ENCODE measurements at regions not wholly inside any gene's neighbourhood (a gene's known extent, or its start where the extent isn't known, plus 50 kb on each side); places are given as distances from the start of the nearest gene placed in this dataset.

GRCh38 chr2:8570637-8571036 lies 111.2 kb upstream of the ID2 start:
- Histone ChIP-seq H3K27me3 (ENCODE audit: insufficient read depth, low read length) (no peaks in the 10 kb centered on the region), H3K36me3 (ENCODE audit: insufficient read depth, low read length) (no peaks in the 10 kb centered on the region), H3K9me3 (ENCODE audit: low read length) (no peaks in the 10 kb centered on the region), H3K4me1 (ENCODE audit: insufficient read depth, low read length) (peaks cover 3% of the 10 kb centered on the region), H2AFZ (ENCODE audit: low read depth, low read length) (no peak overlapping the region), H3K4me3 (ENCODE audit: low read length) (no peak overlapping the region)

GRCh38 chr2:8571301-8571791 lies 110.5 kb upstream of the ID2 start:
- no peak overlapping the region for H2AFZ ChIP-seq (ENCODE audit: low read depth, low read length)
- H3K4me1 ChIP-seq (ENCODE audit: insufficient read depth, low read length): peaks cover 3% of the 10 kb centered on the region

GRCh38 chr2:8571792-8572499 lies 109.9 kb upstream of the ID2 start:
- Histone ChIP-seq H3K4me3 (ENCODE audit: low read length) (no peak overlapping the region), H3K4me1 (ENCODE audit: insufficient read depth, low read length) (peaks cover 3% of the 10 kb centered on the region), H3K9me3 (ENCODE audit: low read length) (no peaks in the 10 kb centered on the region), H3K36me3 (ENCODE audit: insufficient read depth, low read length) (no peaks in the 10 kb centered on the region), H3K27me3 (ENCODE audit: insufficient read depth, low read length) (no peaks in the 10 kb centered on the region), H2AFZ (ENCODE audit: low read depth, low read length) (no peak overlapping the region)

More at GRCh38 chr2:8571301-8571791, 110.5 kb upstream of the ID2 start:
- no peak overlapping the region for H3K4me3 ChIP-seq (ENCODE audit: low read length)
- no peaks in the 10 kb centered on the region for H3K27me3 ChIP-seq (ENCODE audit: insufficient read depth, low read length)
- no peaks in the 10 kb centered on the region for H3K36me3 ChIP-seq (ENCODE audit: insufficient read depth, low read length)
- H3K9me3 ChIP-seq (ENCODE audit: low read length): no peaks in the 10 kb centered on the region

DNA sequence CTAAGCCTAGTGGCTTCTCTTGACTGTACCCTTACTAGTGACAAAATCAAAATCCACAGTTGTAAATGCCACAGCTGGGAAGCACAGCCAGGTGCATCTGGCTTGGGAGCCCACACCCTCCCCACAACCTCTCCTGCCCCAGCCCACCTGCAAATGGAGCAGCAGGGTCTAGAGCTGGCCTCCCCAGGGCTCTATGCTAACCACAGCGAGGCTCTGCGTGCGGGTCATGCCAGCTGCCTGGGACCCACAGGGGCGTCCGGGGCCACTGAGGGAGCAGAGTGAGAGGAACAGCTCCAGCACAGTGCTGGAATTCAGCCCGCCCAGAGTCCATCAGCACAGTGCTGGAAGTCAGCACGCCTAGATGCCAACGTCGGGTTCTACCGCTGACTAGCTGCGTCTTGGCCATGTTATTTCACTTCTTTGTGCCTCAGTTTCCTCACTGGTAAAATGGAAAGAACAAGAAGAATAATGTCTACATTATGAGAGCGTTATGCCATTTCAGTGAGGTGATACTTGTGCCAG lies 109.1 kb upstream of the ID2 start:
- Histone ChIP-seq H3K9me3 (ENCODE audit: low read length) (no peaks in the 10 kb centered on the region), H2AFZ (ENCODE audit: low read depth, low read length) (no peak overlapping the region), H3K36me3 (ENCODE audit: insufficient read depth, low read length) (no peaks in the 10 kb centered on the region), H3K4me3 (ENCODE audit: low read length) (no peak overlapping the region), H3K4me1 (ENCODE audit: insufficient read depth, low read length) (peaks cover 3% of the 10 kb centered on the region), H3K27me3 (ENCODE audit: insufficient read depth, low read length) (no peaks in the 10 kb centered on the region)

GRCh38 chr2:8573234-8573941 lies 108.5 kb upstream of the ID2 start:
- no peaks in the 10 kb centered on the region for H3K9me3 ChIP-seq (ENCODE audit: low read length)
- no peak overlapping the region for H3K4me3 ChIP-seq (ENCODE audit: low read length)
- peaks cover 3% of the 10 kb centered on the region for H3K4me1 ChIP-seq (ENCODE audit: insufficient read depth, low read length)
- no peaks in the 10 kb centered on the region for H3K27me3 ChIP-seq (ENCODE audit: insufficient read depth, low read length)
- H3K36me3 ChIP-seq (ENCODE audit: insufficient read depth, low read length): no peaks in the 10 kb centered on the region
- no peak overlapping the region for H2AFZ ChIP-seq (ENCODE audit: low read depth, low read length)

DNA sequence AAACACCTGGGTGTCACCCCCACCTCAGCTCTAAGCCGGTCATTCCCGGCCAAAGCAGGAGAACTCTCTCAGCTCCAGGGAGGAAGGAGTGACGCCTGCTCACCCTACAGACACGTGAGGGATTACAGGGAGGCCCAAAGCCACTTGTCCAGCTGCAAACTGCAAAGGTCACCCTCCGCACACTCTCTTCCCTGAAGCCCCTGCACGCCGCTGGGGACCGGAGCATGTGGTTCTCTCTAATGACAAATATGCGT lies 108.0 kb upstream of the ID2 start:
- Histone ChIP-seq H3K27me3 (ENCODE audit: insufficient read depth, low read length) (no peaks in the 10 kb centered on the region), H3K4me3 (ENCODE audit: low read length) (no peak overlapping the region), H3K36me3 (ENCODE audit: insufficient read depth, low read length) (no peaks in the 10 kb centered on the region), H2AFZ (ENCODE audit: low read depth, low read length) (no peak overlapping the region), H3K4me1 (ENCODE audit: insufficient read depth, low read length) (peaks cover 3% of the 10 kb centered on the region), H3K9me3 (ENCODE audit: low read length) (no peaks in the 10 kb centered on the region)

DNA sequence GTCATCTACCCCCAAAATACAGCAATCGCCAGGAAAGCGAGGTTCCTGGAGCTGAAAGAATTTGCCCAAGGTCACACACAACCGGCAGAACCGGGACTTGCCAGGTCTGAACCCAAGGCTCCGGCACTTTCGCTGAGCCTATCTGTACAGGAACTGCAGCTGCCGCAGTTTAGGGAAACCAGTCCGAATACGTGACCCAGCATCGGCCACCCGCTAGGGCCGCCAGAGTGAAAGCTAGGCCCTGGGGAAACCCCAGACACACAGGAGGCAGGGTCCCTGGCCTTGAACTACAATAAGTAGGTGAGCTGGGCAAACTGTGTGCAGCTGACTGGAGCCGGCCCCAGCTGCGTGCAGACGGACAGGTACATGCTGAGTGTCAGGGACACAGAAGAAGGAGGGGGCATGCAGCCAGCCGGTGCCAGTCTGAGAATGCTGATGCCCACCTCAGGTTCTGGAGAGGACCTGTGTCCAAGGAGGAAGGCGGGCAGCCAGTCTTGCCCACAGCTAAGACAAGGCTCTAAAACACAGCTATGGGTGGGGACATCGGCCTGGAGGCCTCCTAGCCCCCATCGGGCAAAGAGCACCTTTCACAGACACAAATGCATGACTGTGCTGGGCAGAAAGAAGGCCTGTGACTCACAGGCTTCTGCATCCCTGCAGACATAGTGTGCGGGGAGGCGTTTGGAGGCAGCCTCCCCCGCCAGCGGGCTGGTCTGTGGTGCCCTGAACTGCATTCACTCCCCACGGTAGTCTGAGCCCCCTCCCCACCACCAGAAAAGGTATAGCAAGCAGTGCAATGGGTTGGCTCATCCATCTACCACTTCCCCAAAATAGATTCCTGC lies 107.4 kb upstream of the ID2 start:
- Histone ChIP-seq H3K9me3 (ENCODE audit: low read length) (no peaks in the 10 kb centered on the region), H3K4me1 (ENCODE audit: insufficient read depth, low read length) (peaks cover 3% of the 10 kb centered on the region), H3K27me3 (ENCODE audit: insufficient read depth, low read length) (no peaks in the 10 kb centered on the region), H3K4me3 (ENCODE audit: low read length) (no peak overlapping the region), H3K36me3 (ENCODE audit: insufficient read depth, low read length) (no peaks in the 10 kb centered on the region), H2AFZ (ENCODE audit: low read depth, low read length) (no peak overlapping the region)

DNA sequence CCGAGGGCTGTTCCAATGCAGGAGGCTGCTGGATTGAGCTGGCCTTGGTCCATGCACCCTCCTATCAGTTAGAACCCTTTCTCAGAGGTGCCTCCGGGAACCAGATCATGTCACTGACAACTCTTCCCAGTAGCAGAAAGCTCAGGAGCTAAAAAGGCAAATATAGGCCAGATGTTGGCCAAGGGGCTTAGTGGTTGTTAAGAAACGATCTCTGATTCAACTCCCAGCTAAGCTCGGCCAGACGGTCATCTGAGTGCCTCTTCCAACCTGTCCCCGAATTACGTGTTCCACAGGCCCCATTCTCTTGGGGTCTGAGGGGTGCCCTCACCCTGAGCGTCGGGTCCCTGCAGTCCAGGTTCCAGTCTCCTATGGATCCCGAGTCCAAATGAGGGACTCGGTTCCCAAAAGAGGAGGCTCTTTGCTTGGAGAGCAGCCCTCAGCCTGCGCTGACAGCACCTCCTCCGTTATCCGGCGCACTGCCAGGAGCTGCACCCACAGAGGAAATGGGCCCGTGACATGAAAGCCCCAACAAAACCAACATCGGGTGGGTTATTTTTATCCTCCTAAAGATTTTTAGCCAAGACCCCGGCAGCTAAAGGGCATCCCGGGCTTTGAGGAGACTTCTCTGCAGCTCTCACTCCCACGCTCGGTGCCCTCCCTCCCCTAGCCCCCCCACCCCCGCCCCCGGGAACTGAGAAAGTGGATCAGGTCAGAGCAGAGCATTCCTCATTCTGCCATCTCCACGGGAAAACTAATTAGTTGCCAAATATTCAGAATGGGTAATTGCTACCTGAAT lies 106.6 kb upstream of the ID2 start:
- Histone ChIP-seq H3K4me3 (ENCODE audit: low read length) (no peak overlapping the region), H2AFZ (ENCODE audit: low read depth, low read length) (no peak overlapping the region), H3K36me3 (ENCODE audit: insufficient read depth, low read length) (no peaks in the 10 kb centered on the region), H3K9me3 (ENCODE audit: low read length) (no peaks in the 10 kb centered on the region), H3K27me3 (ENCODE audit: insufficient read depth, low read length) (no peaks in the 10 kb centered on the region), H3K4me1 (ENCODE audit: insufficient read depth, low read length) (peaks cover 3% of the 10 kb centered on the region)

GRCh38 chr2:8575834-8576423 lies 105.9 kb upstream of the ID2 start:
- Histone ChIP-seq H3K27me3 (ENCODE audit: insufficient read depth, low read length) (no peaks in the 10 kb centered on the region), H2AFZ (ENCODE audit: low read depth, low read length) (no peak overlapping the region), H3K4me1 (ENCODE audit: insufficient read depth, low read length) (peaks cover 3% of the 10 kb centered on the region), H3K9me3 (ENCODE audit: low read length) (no peaks in the 10 kb centered on the region), H3K4me3 (ENCODE audit: low read length) (no peak overlapping the region), H3K36me3 (ENCODE audit: insufficient read depth, low read length) (no peaks in the 10 kb centered on the region)

DNA sequence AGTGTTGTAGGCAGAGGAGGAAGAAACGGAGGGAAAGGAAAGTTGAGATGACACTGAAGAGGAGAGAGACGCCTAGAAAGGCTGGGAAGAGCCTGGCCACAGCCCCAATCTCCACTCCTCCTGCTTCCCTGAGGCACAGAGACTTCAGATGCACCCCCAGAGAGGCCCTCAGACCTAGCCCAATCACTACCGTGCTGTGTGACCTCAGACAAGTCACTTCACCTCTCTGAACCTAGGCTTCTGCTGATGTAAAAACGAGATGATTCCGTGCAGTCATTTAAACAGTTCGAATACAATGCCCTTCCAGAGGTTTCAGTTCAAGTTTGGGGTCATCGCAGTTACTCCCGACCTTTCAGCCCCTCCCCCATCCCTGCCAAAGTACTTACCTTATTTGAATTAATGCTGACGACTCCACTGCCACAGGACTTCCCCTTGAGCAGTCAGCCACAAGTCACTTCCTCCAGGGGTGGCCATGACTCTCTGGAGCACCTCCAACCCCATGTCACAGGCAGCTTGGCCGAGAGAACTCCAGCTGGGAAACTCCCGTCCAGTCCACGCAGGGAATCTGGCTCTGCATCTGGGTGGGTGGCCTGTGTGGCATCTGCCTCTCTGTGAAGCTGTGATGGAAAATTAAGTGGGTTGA lies 105.2 kb upstream of the ID2 start:
- no peaks in the 10 kb centered on the region for H3K27me3 ChIP-seq (ENCODE audit: insufficient read depth, low read length)
- no peaks in the 10 kb centered on the region for H3K36me3 ChIP-seq (ENCODE audit: insufficient read depth, low read length)
- peaks cover 3% of the 10 kb centered on the region for H3K4me1 ChIP-seq (ENCODE audit: insufficient read depth, low read length)
- no peak overlapping the region for H3K4me3 ChIP-seq (ENCODE audit: low read length)
- H3K9me3 ChIP-seq (ENCODE audit: low read length): no peaks in the 10 kb centered on the region
- H2AFZ ChIP-seq (ENCODE audit: low read depth, low read length): no peak overlapping the region

GRCh38 chr2:8577573-8577972 lies 104.3 kb upstream of the ID2 start:
- Histone ChIP-seq H3K27me3 (ENCODE audit: insufficient read depth, low read length) (no peaks in the 10 kb centered on the region), H3K4me1 (ENCODE audit: insufficient read depth, low read length) (peaks cover 3% of the 10 kb centered on the region), H2AFZ (ENCODE audit: low read depth, low read length) (no peak overlapping the region), H3K9me3 (ENCODE audit: low read length) (no peaks in the 10 kb centered on the region), H3K4me3 (ENCODE audit: low read length) (no peak overlapping the region), H3K36me3 (ENCODE audit: insufficient read depth, low read length) (no peaks in the 10 kb centered on the region)

Data from neuron (in vitro differentiated cells).